HG02623 (cell line): ENCODE measurements at regions not wholly inside any gene's neighbourhood (a gene's known extent, or its start where the extent isn't known, plus 50 kb on each side); places are given as distances from the start of the nearest gene placed in this dataset.

ENCODE experiments used
- ATAC-seq: cut with Tn5 transposase; IDR thresholded peaks from one replicate; pipeline ENCODE4 v1.9.1; 2021; ENCODE audit warnings: moderate library complexity; ENCODE audit not compliant: unreplicated experiment

DNA sequence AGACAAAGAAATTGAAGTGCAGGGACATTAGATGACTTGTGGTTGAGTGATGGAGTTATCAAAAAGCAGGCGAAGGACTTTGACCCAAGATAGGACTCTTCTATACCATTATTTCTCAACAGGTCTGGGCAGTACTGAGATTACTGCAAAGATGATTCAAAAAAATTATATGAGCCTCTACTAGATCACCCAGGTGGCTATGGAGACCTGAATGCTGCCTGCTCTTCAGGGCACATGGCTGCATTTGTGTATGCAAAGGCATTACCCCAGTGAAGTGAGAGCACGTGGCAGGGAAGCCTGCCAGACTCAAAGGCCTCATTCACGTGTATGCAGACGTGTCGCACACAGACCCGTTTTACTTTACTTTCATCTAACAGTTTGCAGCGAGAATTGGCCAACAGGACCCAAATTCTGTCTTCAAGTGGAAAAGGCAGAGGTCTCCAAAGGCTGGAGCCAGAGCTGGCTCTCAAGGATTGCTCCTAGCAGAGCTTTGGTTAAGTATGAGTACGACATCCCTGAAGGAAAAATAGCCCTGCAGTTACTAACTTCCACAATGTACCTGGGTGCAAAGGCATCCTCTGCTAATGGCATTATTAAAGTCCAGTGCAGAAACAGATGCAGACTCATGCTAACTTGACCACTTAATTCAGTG is 113.8 kb upstream of the ARMC2 start:
- no peak for ATAC-seq

DNA sequence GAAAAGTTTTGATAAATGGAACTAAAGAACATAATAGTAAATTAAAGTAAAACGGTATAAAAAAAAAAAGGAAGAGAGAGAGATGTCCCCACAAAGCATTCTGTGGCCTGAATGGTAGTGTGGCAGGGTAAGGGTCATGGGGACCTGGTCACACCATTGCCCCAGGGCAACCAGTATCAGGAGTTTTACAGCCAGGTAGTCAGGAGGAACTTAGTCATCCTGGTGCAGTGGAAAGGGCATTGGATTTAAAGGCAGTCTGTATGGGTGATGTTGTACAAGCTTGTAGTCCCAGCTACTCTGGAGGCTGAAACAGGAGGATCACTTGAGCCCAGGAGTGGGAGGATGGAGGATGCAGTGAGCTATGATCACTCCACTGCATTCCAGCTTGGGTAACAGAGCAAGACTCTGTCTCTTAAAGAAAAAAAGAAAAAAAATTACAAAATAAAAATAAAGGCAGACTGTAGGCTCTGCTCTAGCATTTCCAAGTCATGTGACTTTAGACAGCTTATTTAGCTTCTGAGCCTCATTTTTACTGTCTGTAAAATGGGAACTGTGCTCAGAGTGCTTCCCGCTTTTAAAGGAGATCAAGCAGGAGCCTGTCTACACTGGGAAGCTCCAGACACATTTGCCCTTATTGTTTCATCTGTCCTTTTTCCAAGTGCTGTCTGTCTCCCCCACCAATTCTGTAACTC is 112.8 kb upstream of the ARMC2 start:
- no peak for ATAC-seq

GRCh38 chr6:108736002-108736361 is 112.2 kb upstream of the ARMC2 start:
- ATAC-seq: no peak

DNA sequence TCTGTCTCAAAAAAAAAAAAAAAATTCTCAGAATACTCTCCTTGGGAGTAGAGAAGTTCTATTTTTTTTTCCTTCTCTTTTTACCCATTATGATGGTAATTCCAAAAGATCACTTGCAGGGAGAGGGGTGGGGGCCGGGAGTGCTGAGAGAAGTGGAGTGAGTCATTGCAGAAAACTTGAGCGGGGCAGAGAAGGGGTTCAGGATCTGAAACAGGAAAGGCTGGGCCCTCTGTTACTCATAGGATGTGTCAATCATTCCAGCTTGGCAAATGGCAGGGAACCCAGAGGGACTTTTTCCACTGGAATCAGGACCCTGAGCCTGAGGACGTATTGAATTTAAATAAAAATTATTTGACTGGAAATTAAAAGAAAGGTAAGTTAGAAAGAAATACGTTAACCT is 111.4 kb upstream of the ARMC2 start:
- ATAC-seq: no peak

- no peak for ATAC-seq
Measured at GRCh38 chr6:108737594-108738546, 110.4 kb upstream of the ARMC2 start.

DNA sequence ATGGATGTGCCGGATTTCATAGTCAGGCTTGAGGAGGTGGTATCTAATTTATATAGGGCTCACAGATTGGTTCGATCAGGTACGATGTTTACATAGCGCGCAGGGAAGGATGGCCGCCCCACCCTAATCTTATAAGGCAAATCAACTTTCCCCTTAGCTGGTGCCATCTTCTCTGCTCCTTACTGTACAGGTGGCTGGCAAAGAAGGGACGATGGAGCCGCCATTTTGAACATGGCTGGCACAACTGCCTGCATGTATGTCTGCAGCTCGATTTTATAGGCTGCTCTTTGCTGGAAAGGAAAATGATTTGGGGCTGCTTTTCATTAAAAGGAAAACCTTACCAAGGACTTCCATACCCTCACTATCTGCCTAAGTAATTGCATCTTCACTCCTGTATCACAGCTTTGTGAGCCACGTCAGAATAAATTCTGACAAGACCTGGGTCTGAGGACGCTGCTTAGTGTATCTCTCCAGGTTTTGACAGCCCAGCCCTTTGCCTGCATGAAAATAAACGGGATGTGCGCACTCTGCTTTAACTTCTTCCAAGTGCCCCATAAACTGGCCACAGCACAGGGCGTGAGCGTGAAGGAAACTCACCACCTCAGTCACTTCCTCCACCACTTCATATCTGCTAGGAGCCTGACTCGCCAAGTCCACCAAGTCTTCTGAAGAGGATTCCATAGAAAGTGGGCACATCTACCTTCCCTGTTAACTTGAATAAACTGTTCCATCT is 109.4 kb upstream of the ARMC2 start:
- ATAC-seq: no peak

- ATAC-seq: no peak
Measured at GRCh38 chr6:108739496-108740330, 108.5 kb upstream of the ARMC2 start.

GRCh38 chr6:108741331-108741989 is 106.8 kb upstream of the ARMC2 start:
- ATAC-seq: no peak

- ATAC-seq: no peak
Measured at GRCh38 chr6:108742041-108742440, 106.2 kb upstream of the ARMC2 start.

GRCh38 chr6:108744244-108744972 is 103.8 kb upstream of the ARMC2 start:
- ATAC-seq: no peak

- ATAC-seq: no peak
Measured at GRCh38 chr6:108744996-108745395, 103.2 kb upstream of the ARMC2 start.

GRCh38 chr6:108745664-108746336 is 102.4 kb upstream of the ARMC2 start:
- no peak for ATAC-seq

- no peak for ATAC-seq
Measured at GRCh38 chr6:108746366-108746765, 101.9 kb upstream of the ARMC2 start.

GRCh38 chr6:108746836-108747575 is 101.2 kb upstream of the ARMC2 start:
- no peak for ATAC-seq

- no peak for ATAC-seq
Measured at GRCh38 chr6:108748055-108748454, 100.2 kb upstream of the ARMC2 start.

DNA sequence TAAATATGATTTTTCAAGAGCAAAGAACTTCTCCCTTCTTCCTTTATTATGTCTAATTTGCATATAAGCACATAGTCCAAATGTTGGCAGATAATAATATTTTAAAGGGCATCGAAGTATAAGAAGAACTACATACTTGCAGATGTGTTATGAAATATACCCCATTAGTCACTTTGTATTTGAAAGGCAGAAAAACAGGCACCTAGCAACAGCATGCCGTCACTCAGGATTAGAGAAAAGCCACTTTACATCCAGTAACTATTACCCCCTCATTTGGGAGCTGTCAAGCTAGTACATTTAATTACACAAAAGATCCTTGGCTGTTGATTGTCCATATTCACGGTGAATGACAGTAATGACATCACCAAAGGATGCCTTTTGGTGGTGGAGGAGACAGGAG is 99.3 kb upstream of the ARMC2 start:
- ATAC-seq: no peak

DNA sequence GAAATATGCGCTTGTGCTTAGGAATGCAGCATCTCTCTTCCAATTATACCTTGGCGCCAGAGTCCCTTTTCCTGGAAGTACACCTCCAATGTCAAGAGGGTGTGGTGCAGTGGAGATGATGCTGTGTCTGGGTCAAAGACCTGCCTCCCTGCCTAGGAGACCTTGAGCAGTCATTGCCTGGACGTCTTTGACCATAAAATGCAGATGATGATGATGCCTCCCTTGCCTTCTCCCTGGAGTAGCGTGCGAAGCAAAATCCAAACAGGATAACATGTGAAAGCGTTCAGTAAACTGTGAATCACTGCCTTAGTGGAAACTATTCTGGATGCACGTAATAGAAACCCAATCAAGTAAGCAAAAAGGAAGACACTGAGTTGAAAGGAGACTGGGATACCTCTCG is 97.4 kb upstream of the ARMC2 start:
- no peak for ATAC-seq

- ATAC-seq: no peak
Measured at GRCh38 chr6:108751282-108751681, 96.9 kb upstream of the ARMC2 start.
